Uterus (tissue), 3 donors: ENCODE measurements at regions not wholly inside any gene's neighbourhood (a gene's known extent, or its start where the extent isn't known, plus 50 kb on each side); places are given as distances from the start of the nearest gene placed in this dataset.

Experiments
- DNase-seq, 2 donors: peaks; one replicate each; pipeline ENCODE4 v3.0.0-alpha.2; 2019 to 2020
- H3K27ac ChIP-seq, 2 donors: fragments of 200-600 bp; sonication (generic); 1 replicate in 1 of 2; 2 replicates in 1 of 2; pipeline ENCODE4 v1.5.1; 2016 to 2018
- H3K27me3 ChIP-seq, 2 donors: fragments of 200-600 bp; sonication (generic); one replicate each; pipeline ENCODE4 v1.5.1; 2018 to 2019; ENCODE audit warnings: control low read depth in 1 of 2
- H3K36me3 ChIP-seq, 2 donors: fragments of 200-600 bp; sonication (generic); one replicate each; pipeline ENCODE4 v1.5.1; 2019; ENCODE audit warnings: control low read depth in 1 of 2
- H3K4me1 ChIP-seq, 2 donors: fragments of 200-600 bp; sonication (generic); one replicate each; pipeline ENCODE4 v1.5.1; 2018 to 2019; ENCODE audit warnings: control low read depth in 1 of 2
- H3K4me3 ChIP-seq, 2 donors: fragments of 200-600 bp; sonication (generic); 1 replicate in 1 of 2; 2 replicates in 1 of 2; pipeline ENCODE4 v1.5.1; 2018 to 2019; ENCODE audit warnings: mild to moderate bottlenecking in 1 of 2
- H3K9me3 ChIP-seq, 2 donors: fragments of 200-600 bp; sonication (generic); one replicate each; pipeline ENCODE4 v1.5.1; 2019; ENCODE audit warnings: control low read depth in 1 of 2
- CTCF ChIP-seq, 4 experiments: fragments of 200-600 bp in 2 of 4; fragments of 450-650 bp in 2 of 4; sonication (generic) in 2 of 4; IDR thresholded peaks; one replicate each; pipeline ENCODE4 v1.5.1; 2016 to 2019; ENCODE audit warnings: antibody characterized with exemption in 4 of 4, mild to moderate bottlenecking in 2 of 4, moderate library complexity in 1 of 4
- POLR2A ChIP-seq, 2 donors: fragments of 450-650 bp; IDR thresholded peaks; one replicate each; pipeline ENCODE4 v1.6.1; 2016; ENCODE audit warnings: antibody characterized with exemption in 2 of 2, mild to moderate bottlenecking in 1 of 2, moderate library complexity in 1 of 2
- intact Hi-C: fragments of 100-400 bp; cut with DNase I; formaldehyde crosslinking; loops from one replicate; pipeline ENCODE4 v1.15.1; 2023; ENCODE audit warnings: low total_unique reads
- donor health status: DM: yes; HTN: yes; CAD: no.

DNA sequence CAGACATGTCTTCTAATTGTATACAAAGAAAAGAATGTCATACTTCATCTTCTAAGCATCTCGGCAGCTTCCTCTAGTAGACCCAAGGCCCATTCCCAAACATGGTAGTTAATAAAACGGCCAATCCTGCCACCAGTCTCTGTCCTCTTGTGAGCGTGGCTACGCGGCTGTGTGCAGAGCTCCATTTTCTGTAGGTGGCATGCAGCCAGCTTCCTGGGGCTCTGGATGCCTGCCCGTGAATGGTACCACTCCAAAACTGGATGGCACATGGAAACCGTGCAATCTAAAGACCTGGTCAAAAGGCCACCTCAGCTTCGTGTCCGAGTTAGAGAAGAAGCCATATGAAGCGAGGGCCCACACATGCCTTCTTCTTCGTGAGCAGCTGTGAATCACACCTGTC, 110.7 kb downstream of the SIPA1L2 start:
- Histone ChIP-seq H3K27ac (no peak overlapping the region), H3K4me3 (no peak overlapping the region), H3K27me3 (no peaks in the 10 kb centered on the region), H3K9me3 (no peaks in the 10 kb centered on the region), H3K4me1 (no peaks in the 10 kb centered on the region), H3K36me3 (no peaks in the 10 kb centered on the region)
- intact Hi-C loops: no loop called here
- TF ChIP-seq POLR2A (IDR thresholded peaks at IDR 0.05) (no peak), CTCF (IDR thresholded peaks at IDR 0.05) (no peak)
- no peak for DNase-seq

- H3K27me3 ChIP-seq: no peaks in the 10 kb centered on the region
- no peaks in the 10 kb centered on the region for H3K4me1 ChIP-seq
- H3K9me3 ChIP-seq: no peaks in the 10 kb centered on the region
- TF ChIP-seq CTCF (IDR thresholded peaks at IDR 0.05) (no peak), POLR2A (IDR thresholded peaks at IDR 0.05) (no peak)
- H3K27ac ChIP-seq: no peak overlapping the region
- no peak overlapping the region for H3K4me3 ChIP-seq
- intact Hi-C loops: no loop called here
- DNase-seq: no peak
- no peaks in the 10 kb centered on the region for H3K36me3 ChIP-seq
Observed at GRCh38 chr1:232518349-232518748, 111.6 kb downstream of the SIPA1L2 start.

DNA sequence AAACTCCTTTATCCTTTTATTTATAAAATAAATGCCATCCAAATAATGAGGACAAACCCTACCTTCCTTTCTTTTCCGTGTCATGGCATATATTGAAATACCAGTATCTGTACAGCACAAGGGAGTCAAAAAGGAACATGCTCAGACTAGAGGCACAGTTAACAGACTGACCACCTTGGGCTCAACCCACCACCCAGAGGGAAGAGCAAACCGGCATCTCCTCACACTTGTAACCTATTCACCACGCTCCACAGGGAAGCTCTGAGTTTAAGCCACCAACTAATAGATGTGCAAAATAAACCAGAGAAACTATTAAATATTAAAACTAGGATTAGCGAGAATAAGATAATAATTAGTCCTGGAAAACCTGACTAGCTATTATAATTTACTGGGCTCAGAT, 112.7 kb downstream of the SIPA1L2 start:
- Histone ChIP-seq H3K9me3 (no peaks in the 10 kb centered on the region), H3K4me1 (no peaks in the 10 kb centered on the region), H3K27ac (no peak overlapping the region), H3K4me3 (no peak overlapping the region), H3K36me3 (no peaks in the 10 kb centered on the region), H3K27me3 (no peaks in the 10 kb centered on the region)
- DNase-seq: no peak
- TF ChIP-seq CTCF (IDR thresholded peaks at IDR 0.05) (no peak), POLR2A (IDR thresholded peaks at IDR 0.05) (no peak)
- intact Hi-C loops: no loop called here

- no peak for DNase-seq
Observed at GRCh38 chr1:232515706-232516105, 114.2 kb downstream of the SIPA1L2 start.

DNA sequence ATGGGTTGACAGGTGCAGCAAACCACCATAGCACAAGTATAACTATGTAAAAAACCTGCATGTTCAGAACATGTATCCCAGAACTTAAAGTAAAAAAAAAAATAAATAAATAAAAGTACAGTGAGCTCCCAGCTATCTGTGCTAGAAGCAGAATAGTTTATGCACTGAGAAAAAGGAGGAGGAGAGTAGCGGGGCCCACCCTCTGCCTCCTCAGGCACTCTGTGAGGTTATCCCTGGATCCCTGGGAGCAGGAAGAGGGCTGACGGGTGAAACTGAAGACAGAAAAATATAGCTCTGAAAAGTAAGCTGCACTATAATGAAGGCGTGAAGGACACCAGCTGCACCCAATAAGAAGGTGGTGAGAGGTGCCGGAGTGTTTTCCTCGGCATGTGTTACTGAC, 117.2 kb downstream of the SIPA1L2 start:
- intact Hi-C loops: no loop called here
- Histone ChIP-seq H3K36me3 (no peaks in the 10 kb centered on the region), H3K27me3 (no peaks in the 10 kb centered on the region), H3K9me3 (no peaks in the 10 kb centered on the region), H3K4me1 (no peaks in the 10 kb centered on the region), H3K27ac (no peak overlapping the region), H3K4me3 (no peak overlapping the region)
- no peak for TF ChIP-seq POLR2A (IDR thresholded peaks at IDR 0.05)
- TF ChIP-seq CTCF (IDR thresholded peaks at IDR 0.05): no peak
- no peak for DNase-seq

More at GRCh38 chr1:232515706-232516105, 114.2 kb downstream of the SIPA1L2 start:
- H3K4me3 ChIP-seq: no peak overlapping the region
- H3K4me1 ChIP-seq: no peaks in the 10 kb centered on the region
- H3K36me3 ChIP-seq: no peaks in the 10 kb centered on the region
- no peaks in the 10 kb centered on the region for H3K9me3 ChIP-seq
- no peak for TF ChIP-seq CTCF (IDR thresholded peaks at IDR 0.05)
- TF ChIP-seq POLR2A (IDR thresholded peaks at IDR 0.05): no peak
- no peak overlapping the region for H3K27ac ChIP-seq
- H3K27me3 ChIP-seq: no peaks in the 10 kb centered on the region
- intact Hi-C loops: no loop called here
